HCT116 (cell line): ENCODE measurements at regions not wholly inside any gene's neighbourhood (a gene's known extent, or its start where the extent isn't known, plus 50 kb on each side); places are given as distances from the start of the nearest gene placed in this dataset.

Experiments
- ATAC-seq: fragments of 200-7000 bp; cut with Tn5 transposase; 2 replicates; pipeline ENCODE4 v1.9.1; 2020; ENCODE audit warnings: mild to moderate bottlenecking, moderate library complexity
- BruUV-seq: library from RNA; stranded (reverse); fragments of 400-500 nt; replicated peaks from 2 replicates; lab custom pipeline; 2021; lab: Mats Ljungman, UMichigan
- CTCF ChIA-PET: fragments of 300-600 bp; sonication (Branson Sonifier 250); formaldehyde crosslinking; loops from one replicate; lab custom pipeline; 2021; ENCODE audit warnings: antibody characterized with exemption; lab: Charles Lee
- POLR2A ChIA-PET: fragments of 300-600, 350-600 bp; sonication (Branson Sonifier 250); formaldehyde crosslinking; loops from one replicate; lab custom pipeline; 2021; ENCODE audit warnings: antibody characterized with exemption; lab: Charles Lee
- RAD21 ChIA-PET, 2 experiments: fragments of 300-600 bp; sonication (Branson Sonifier 250); formaldehyde crosslinking; loops; one replicate each; lab custom pipeline; 2023; ENCODE audit warnings: low total read pairs in 2 of 2; ENCODE audit not compliant: uncharacterized antibody in 2 of 2, unreplicated experiment in 2 of 2, low non-redundant PET in 1 of 2; lab: Charles Lee
- DNase-seq: peaks from one replicate; pipeline ENCODE4 v3.0.0-alpha.2; 2010; ENCODE audit warnings: low read depth, low spot score
- H2AFZ ChIP-seq: fragments of 200-600 bp; shearing (Covaris generic), sonication (generic); 2 replicates; pipeline ENCODE4 v1.6.1; 2017; ENCODE audit warnings: low read depth, mixed run types, mixed read lengths, antibody characterized with exemption, low read length; ENCODE audit not compliant: poor library complexity, severe bottlenecking
- H3K27ac ChIP-seq: 2 replicates; pipeline ENCODE4 v1.5.1; 2012; ENCODE audit warnings: low read depth, low read length
- H3K27me3 ChIP-seq: fragments of 200-600 bp; sonication (generic); 2 replicates; pipeline ENCODE4 v1.6.1; 2016; ENCODE audit warnings: mixed run types, low read length, mixed read lengths; ENCODE audit not compliant: insufficient read depth
- H3K36me3 ChIP-seq, 2 experiments: fragments of 200-500 bp in 1 of 2; fragments of 200-600 bp in 1 of 2; sonication (Bioruptor generic) in 1 of 2; sonication (generic) in 1 of 2; 2 replicates each; pipeline versions ENCODE4 v1.5.1 to v1.6.1; 2014 to 2016; ENCODE audit warnings: low read length in 2 of 2, inconsistent platforms in 1 of 2, mixed read lengths in 1 of 2, mixed run types in 1 of 2; ENCODE audit not compliant: insufficient read depth in 2 of 2, control insufficient read depth in 1 of 2
- H3K4me1 ChIP-seq, 2 experiments: fragments of 200-600 bp in 1 of 2; sonication (generic) in 1 of 2; 2 replicates each; pipeline versions ENCODE4 v1.5.1 to v1.6.1; 2012 to 2017; ENCODE audit warnings: low read length in 2 of 2, inconsistent platforms in 1 of 2, mild to moderate bottlenecking in 1 of 2, mixed read lengths in 1 of 2, mixed run types in 1 of 2, moderate library complexity in 1 of 2; ENCODE audit not compliant: insufficient read depth in 2 of 2, control insufficient read depth in 1 of 2
- H3K4me2 ChIP-seq: fragments of 200-600 bp; sonication (generic); 2 replicates; pipeline ENCODE4 v1.6.1; 2017; ENCODE audit warnings: mixed run types, low read length, mixed read lengths
- H3K4me3 ChIP-seq, 2 experiments: fragments of 200-600 bp in 1 of 2; sonication (generic) in 1 of 2; replicated peaks in 1 of 2; 2 replicates each; pipeline ENCODE4 v1.5.1; 2011 to 2016; ENCODE audit warnings: low read length in 2 of 2, control low read depth in 1 of 2, low read depth in 1 of 2, mild to moderate bottlenecking in 1 of 2, mixed read lengths in 1 of 2, mixed run types in 1 of 2
- H3K79me2 ChIP-seq: fragments of 200-600 bp; sonication (generic); 2 replicates; pipeline ENCODE4 v1.6.1; 2017; ENCODE audit warnings: mild to moderate bottlenecking, mixed run types, low read length, moderate library complexity, mixed read lengths; ENCODE audit not compliant: insufficient read depth
- H3K9ac ChIP-seq: fragments of 200-600 bp; sonication (generic); 2 replicates; pipeline ENCODE4 v1.6.1; 2016; ENCODE audit warnings: low read length, mixed read lengths
- H3K9me2 ChIP-seq: fragments of 200-600 bp; sonication (generic), shearing (Covaris generic); 2 replicates; pipeline ENCODE4 v1.6.1; 2017; ENCODE audit warnings: mixed run types, mild to moderate bottlenecking, moderate library complexity; ENCODE audit not compliant: insufficient read depth
- H3K9me3 ChIP-seq, 2 experiments: fragments of 200-500 bp in 1 of 2; fragments of 200-600 bp in 1 of 2; sonication (Bioruptor generic) in 1 of 2; sonication (generic) in 1 of 2; 2 replicates each; pipeline ENCODE4 v1.6.1; 2014 to 2017; ENCODE audit warnings: low read length in 2 of 2, mixed read lengths in 2 of 2, inconsistent platforms in 1 of 2, low read depth in 1 of 2, mild to moderate bottlenecking in 1 of 2, mixed run types in 1 of 2, moderate library complexity in 1 of 2; ENCODE audit not compliant: control insufficient read depth in 1 of 2, insufficient read depth in 1 of 2
- H4K20me1 ChIP-seq: fragments of 200-600 bp; sonication (generic), shearing (Covaris generic); 2 replicates; pipeline ENCODE4 v1.6.1; 2017; ENCODE audit warnings: mixed run types, mild to moderate bottlenecking, moderate library complexity; ENCODE audit not compliant: insufficient read depth
- CTCF ChIP-seq, 3 experiments: fragments of 200-600 bp in 1 of 3; sonication (generic) in 1 of 3; IDR thresholded peaks in 2 of 3; conservative IDR thresholded peaks in 1 of 3; 2 replicates each; pipeline ENCODE4 v1.5.1; 2012 to 2017; ENCODE audit warnings: low read depth in 2 of 3, low read length in 2 of 3, antibody characterized with exemption in 1 of 3, borderline replicate concordance in 1 of 3, control low read depth in 1 of 3, mild to moderate bottlenecking in 1 of 3, mixed read lengths in 1 of 3, mixed run types in 1 of 3, moderate library complexity in 1 of 3; ENCODE audit not compliant: insufficient read depth in 1 of 3
- ELF1 ChIP-seq: IDR thresholded peaks from 2 replicates; pipeline ENCODE4 v1.6.1; 2012; ENCODE audit warnings: low read depth, borderline replicate concordance
- EZH2 ChIP-seq: fragments of 200-600 bp; sonication (generic); IDR thresholded peaks from 2 replicates; pipeline ENCODE4 v1.6.1; 2017; ENCODE audit warnings: antibody characterized with exemption, mixed run types
- EZH2phosphoT487 ChIP-seq: fragments of 200-600 bp; IDR thresholded peaks from 2 replicates; pipeline ENCODE4 v1.6.1; 2018; ENCODE audit warnings: antibody characterized with exemption, borderline replicate concordance
- FOSL1 ChIP-seq: IDR thresholded peaks from 2 replicates; pipeline ENCODE4 v1.6.1; 2012; ENCODE audit warnings: low read depth
- JUND ChIP-seq: IDR thresholded peaks from 2 replicates; pipeline ENCODE4 v1.6.1; 2012
- POLR2A ChIP-seq: IDR thresholded peaks from 2 replicates; pipeline ENCODE4 v1.7.0; 2011; ENCODE audit warnings: borderline replicate concordance; ENCODE audit not compliant: insufficient read depth, insufficient read length; ENCODE audit errors: extremely low read depth
- POLR2AphosphoS5 ChIP-seq: IDR thresholded peaks from 2 replicates; pipeline ENCODE4 v1.6.1; 2011; ENCODE audit warnings: mild to moderate bottlenecking, low read depth, low read length, moderate library complexity
- RAD21 ChIP-seq: IDR thresholded peaks from 2 replicates; pipeline ENCODE4 v1.6.1; 2012; ENCODE audit warnings: low read depth, mild to moderate bottlenecking
- SP1 ChIP-seq: IDR thresholded peaks from 2 replicates; pipeline ENCODE4 v1.6.1; 2012; ENCODE audit warnings: low read depth
- SRF ChIP-seq: IDR thresholded peaks from 2 replicates; pipeline ENCODE4 v1.6.1; 2012; ENCODE audit warnings: low read depth
- TCF7L2 ChIP-seq: IDR thresholded peaks from 2 replicates; pipeline ENCODE4 v1.7.0; 2011; ENCODE audit warnings: borderline replicate concordance, inconsistent platforms; ENCODE audit not compliant: insufficient read depth, insufficient read length; ENCODE audit errors: extremely low read depth
- YY1 ChIP-seq: IDR thresholded peaks from 2 replicates; pipeline ENCODE4 v1.6.1; 2011; ENCODE audit warnings: low read length, low read depth, moderate library complexity, mild to moderate bottlenecking; ENCODE audit not compliant: insufficient replicate concordance; ENCODE audit errors: extremely low read depth
- ZFX ChIP-seq: fragments of 450-650 bp; IDR thresholded peaks from 2 replicates; pipeline ENCODE4 v1.6.1; 2017
- ZNF274 ChIP-seq: fragments of 200-500 bp; sonication (Bioruptor generic); IDR thresholded peaks from 2 replicates; pipeline ENCODE4 v1.6.1; 2014; ENCODE audit warnings: mild to moderate bottlenecking, low read depth, low read length, inconsistent platforms
- intact Hi-C: fragments of 100-400 bp; cut with micrococcal nuclease; formaldehyde crosslinking; loops from 2 replicates; pipeline ENCODE4 v1.10.0; 2022
- TF ChIP-seq, protein P1 (sequence below): IDR thresholded peaks from 2 replicates; pipeline ENCODE4 v1.6.1; 2012; ENCODE audit warnings: low read depth
- TF ChIP-seq, protein P2 (sequence below): IDR thresholded peaks from 2 replicates; pipeline ENCODE4 v1.6.1; 2012

- TF ChIP-seq, protein P1, sequence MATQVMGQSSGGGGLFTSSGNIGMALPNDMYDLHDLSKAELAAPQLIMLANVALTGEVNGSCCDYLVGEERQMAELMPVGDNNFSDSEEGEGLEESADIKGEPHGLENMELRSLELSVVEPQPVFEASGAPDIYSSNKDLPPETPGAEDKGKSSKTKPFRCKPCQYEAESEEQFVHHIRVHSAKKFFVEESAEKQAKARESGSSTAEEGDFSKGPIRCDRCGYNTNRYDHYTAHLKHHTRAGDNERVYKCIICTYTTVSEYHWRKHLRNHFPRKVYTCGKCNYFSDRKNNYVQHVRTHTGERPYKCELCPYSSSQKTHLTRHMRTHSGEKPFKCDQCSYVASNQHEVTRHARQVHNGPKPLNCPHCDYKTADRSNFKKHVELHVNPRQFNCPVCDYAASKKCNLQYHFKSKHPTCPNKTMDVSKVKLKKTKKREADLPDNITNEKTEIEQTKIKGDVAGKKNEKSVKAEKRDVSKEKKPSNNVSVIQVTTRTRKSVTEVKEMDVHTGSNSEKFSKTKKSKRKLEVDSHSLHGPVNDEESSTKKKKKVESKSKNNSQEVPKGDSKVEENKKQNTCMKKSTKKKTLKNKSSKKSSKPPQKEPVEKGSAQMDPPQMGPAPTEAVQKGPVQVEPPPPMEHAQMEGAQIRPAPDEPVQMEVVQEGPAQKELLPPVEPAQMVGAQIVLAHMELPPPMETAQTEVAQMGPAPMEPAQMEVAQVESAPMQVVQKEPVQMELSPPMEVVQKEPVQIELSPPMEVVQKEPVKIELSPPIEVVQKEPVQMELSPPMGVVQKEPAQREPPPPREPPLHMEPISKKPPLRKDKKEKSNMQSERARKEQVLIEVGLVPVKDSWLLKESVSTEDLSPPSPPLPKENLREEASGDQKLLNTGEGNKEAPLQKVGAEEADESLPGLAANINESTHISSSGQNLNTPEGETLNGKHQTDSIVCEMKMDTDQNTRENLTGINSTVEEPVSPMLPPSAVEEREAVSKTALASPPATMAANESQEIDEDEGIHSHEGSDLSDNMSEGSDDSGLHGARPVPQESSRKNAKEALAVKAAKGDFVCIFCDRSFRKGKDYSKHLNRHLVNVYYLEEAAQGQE: no peak
These were observed 237.6 kb downstream of the ALDH8A1 start (continued) for GRCh38 chr6:134712311-134712710.

DNA sequence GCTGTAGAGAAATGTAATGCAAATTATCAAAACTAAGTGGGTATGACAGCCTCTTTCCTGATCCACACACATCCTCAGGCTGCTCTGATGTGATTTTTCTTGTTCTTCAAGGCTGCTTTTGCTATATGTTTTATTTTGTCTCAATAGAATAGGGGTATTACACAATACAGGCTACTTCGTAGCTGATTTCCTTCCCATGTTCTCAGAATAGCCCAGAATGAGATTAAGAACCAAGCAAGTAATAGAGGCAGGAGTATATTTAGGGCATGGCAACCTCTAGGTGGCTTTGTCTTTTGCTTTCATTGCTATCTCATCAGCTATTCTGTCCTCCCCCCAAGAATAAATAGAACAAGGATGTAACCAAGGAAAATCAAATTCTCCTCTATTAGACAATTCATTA lies 241.8 kb downstream of the ALDH8A1 start:
- ChIA-PET RAD21 (interaction anchor here in 1 of 2 experiments (0.6 kb wide), 1 partner anchor 126 kb away, joined by 3 read pairs; no protein-coding TSS in a partner anchor), POLR2A (no interaction called here), CTCF (no interaction called here)
- BruUV-seq: no TSS peak
- Histone ChIP-seq H3K4me2 (no peak overlapping the region), H3K27ac (no peak overlapping the region), H4K20me1 (no peaks in the 10 kb centered on the region), H3K9me3 (no peaks in the 10 kb centered on the region), H3K79me2 (no peaks in the 10 kb centered on the region), H3K4me1 (no peaks in the 10 kb centered on the region), H3K4me3 (no peak overlapping the region), H2AFZ (no peak overlapping the region), H3K9ac (no peak overlapping the region), H3K36me3 (no peaks in the 10 kb centered on the region), H3K27me3 (peaks cover 7% of the 10 kb centered on the region; the same call in 1 of the 2 replicates), H3K9me2 (no peaks in the 10 kb centered on the region)
- ATAC-seq (no peak), DNase-seq (no peak)
- no peak for TF ChIP-seq RAD21
- TF ChIP-seq, protein P2, sequence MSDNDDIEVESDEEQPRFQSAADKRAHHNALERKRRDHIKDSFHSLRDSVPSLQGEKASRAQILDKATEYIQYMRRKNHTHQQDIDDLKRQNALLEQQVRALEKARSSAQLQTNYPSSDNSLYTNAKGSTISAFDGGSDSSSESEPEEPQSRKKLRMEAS: no peak
- no peak for TF ChIP-seq EZH2
- no peak for TF ChIP-seq FOSL1
- no peak for TF ChIP-seq CTCF (IDR thresholded peaks at IDR 0.05 in 2 of 3, conservative IDR thresholded peaks at IDR 0.05 in 1 of 3; ENCODE audit: borderline replicate concordance in 1 of 3, insufficient read depth in 1 of 3, low read depth in 2 of 3, low read length in 2 of 3)
- TF ChIP-seq POLR2A: no peak
- no peak for TF ChIP-seq EZH2phosphoT487
- TF ChIP-seq SP1: no peak
- no peak for TF ChIP-seq POLR2AphosphoS5
- no peak for TF ChIP-seq YY1
- no peak for TF ChIP-seq SRF
- TF ChIP-seq JUND: no peak
- TF ChIP-seq ZNF274: no peak
- no peak for TF ChIP-seq ZFX
- TF ChIP-seq, protein P1: no peak
- no peak for TF ChIP-seq TCF7L2
- TF ChIP-seq ELF1: no peak
- intact Hi-C loops: no loop called here
